ENCODE measurements at regions not wholly inside any gene's neighbourhood (a gene's known extent, or its start where the extent isn't known, plus 50 kb on each side); places are given as distances from the start of the nearest gene placed in this dataset.

- TF ChIP-seq RNF2 (IDR thresholded peaks at IDR 0.05; ENCODE audit: borderline replicate concordance, low read depth, low read length, missing control alignments, poor library complexity, severe bottlenecking), result no peak
- TF ChIP-seq ZNF274 (IDR thresholded peaks at IDR 0.05; ENCODE audit: borderline replicate concordance, extremely low read depth, low read length), result no peak
- TF ChIP-seq JUND (IDR thresholded peaks at IDR 0.05; ENCODE audit: low read length), result no peak
- TF ChIP-seq GTF2F1 (IDR thresholded peaks at IDR 0.05; ENCODE audit: borderline replicate concordance, low read depth, low read length), result no peak
- no peak for TF ChIP-seq SAP30 (IDR thresholded peaks at IDR 0.05; ENCODE audit: insufficient read depth, insufficient replicate concordance, low read length)
- TF ChIP-seq BACH1 (IDR thresholded peaks at IDR 0.05; ENCODE audit: low read length), result no peak
- no peak for TF ChIP-seq MAX (IDR thresholded peaks at IDR 0.05)
Measured at GRCh38 chr3:177750436-177750835, 553.2 kb upstream of the TBL1XR1 start (continued).
